ENCODE measurements at regions not wholly inside any gene's neighbourhood (a gene's known extent, or its start where the extent isn't known, plus 50 kb on each side); places are given as distances from the start of the nearest gene placed in this dataset.

DNA sequence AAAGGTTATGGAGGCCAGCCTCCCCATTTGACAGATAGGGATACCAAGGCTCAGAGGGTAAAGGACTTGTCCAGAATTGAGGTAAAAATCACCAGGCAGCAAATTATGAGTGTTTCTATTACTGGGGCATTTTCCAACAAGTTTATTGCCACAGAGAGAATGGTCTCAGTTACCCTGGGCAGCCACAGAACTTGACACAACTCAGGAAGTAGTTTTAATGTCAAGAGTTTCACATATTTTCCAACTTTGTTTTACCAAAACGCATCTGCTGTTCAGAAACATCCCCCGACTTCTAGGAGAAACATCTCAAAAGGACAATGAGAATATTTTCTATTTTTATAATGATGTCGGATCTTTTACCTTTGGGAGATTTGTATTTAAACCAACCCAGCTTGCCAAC is 107.5 kb upstream of the MRPS22 start:
- TF ChIP-seq, protein P1, sequence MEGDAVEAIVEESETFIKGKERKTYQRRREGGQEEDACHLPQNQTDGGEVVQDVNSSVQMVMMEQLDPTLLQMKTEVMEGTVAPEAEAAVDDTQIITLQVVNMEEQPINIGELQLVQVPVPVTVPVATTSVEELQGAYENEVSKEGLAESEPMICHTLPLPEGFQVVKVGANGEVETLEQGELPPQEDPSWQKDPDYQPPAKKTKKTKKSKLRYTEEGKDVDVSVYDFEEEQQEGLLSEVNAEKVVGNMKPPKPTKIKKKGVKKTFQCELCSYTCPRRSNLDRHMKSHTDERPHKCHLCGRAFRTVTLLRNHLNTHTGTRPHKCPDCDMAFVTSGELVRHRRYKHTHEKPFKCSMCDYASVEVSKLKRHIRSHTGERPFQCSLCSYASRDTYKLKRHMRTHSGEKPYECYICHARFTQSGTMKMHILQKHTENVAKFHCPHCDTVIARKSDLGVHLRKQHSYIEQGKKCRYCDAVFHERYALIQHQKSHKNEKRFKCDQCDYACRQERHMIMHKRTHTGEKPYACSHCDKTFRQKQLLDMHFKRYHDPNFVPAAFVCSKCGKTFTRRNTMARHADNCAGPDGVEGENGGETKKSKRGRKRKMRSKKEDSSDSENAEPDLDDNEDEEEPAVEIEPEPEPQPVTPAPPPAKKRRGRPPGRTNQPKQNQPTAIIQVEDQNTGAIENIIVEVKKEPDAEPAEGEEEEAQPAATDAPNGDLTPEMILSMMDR (IDR thresholded peaks at IDR 0.05), result no peak
- TF ChIP-seq POLR2A (IDR thresholded peaks at IDR 0.05) (no peak), POLR2AphosphoS5 (IDR thresholded peaks at IDR 0.05) (no peak)

Measured in upper lobe of left lung (tissue), 4 donors.